ENCODE measurements at regions not wholly inside any gene's neighbourhood (a gene's known extent, or its start where the extent isn't known, plus 50 kb on each side); places are given as distances from the start of the nearest gene placed in this dataset.

DNA sequence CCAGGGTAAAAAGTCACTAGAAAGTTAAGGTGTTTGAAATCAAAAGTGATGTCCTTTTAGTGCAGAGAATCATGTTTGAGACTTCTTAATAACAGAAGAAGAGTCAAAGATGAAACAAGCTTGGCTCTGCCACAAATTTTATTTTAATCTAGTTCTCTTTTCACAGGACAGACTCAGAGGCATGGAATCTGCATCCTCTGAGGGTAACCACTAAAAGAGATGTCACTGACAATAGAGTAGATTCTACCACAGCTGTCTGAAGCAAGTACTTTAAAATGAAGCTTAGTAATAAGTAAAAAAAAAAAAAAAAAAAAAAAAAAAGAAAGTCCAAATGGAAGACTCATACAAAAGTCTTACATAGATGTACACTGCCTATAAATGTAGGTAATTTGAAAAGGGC lies 519.7 kb upstream of the PRMT6 start:
- Mint-ChIP-seq H3K36me3 (ENCODE audit: insufficient read depth) (no peaks in the 10 kb centered on the region), H3K27me3 (no peaks in the 10 kb centered on the region), H3K4me3 (ENCODE audit: low read depth) (no peak overlapping the region), H3K27ac (no peak overlapping the region), H3K9me3 (ENCODE audit: low read depth) (peaks cover 12% of the 10 kb centered on the region), H3K4me1 (ENCODE audit: low read depth) (no peaks in the 10 kb centered on the region)
- no peak for TF ChIP-seq CTCF (IDR thresholded peaks at IDR 0.05; ENCODE audit: unreplicated experiment)
- DNase-seq (ENCODE audit: low spot score, unreplicated experiment) = no peak

DNA sequence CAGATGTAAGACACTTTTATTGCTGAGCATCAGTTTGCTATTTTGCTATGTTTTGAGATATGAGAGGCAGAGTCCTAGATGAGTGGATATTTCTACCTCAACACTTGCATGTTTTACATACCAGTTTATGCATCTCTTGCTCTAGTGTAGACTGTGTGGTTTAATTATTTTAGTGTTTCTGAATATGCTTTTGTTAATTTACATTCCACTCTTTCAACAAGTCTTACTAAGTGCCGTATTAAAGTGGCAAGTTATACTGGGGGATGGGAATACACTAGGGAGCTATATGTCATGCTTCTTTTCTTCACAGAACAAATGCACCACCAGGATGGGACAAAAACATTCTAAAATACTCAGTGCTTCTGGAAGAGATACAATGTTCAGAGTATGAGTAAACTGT lies 507.7 kb upstream of the PRMT6 start:
- Mint-ChIP-seq H3K27me3 (no peaks in the 10 kb centered on the region), H3K9me3 (ENCODE audit: low read depth) (peaks cover 3% of the 10 kb centered on the region), H3K4me1 (ENCODE audit: low read depth) (no peaks in the 10 kb centered on the region), H3K27ac (no peak overlapping the region), H3K36me3 (ENCODE audit: insufficient read depth) (no peaks in the 10 kb centered on the region), H3K4me3 (ENCODE audit: low read depth) (no peak overlapping the region)
- TF ChIP-seq CTCF (IDR thresholded peaks at IDR 0.05; ENCODE audit: unreplicated experiment) = no peak
- DNase-seq (ENCODE audit: low spot score, unreplicated experiment) = no peak

DNA sequence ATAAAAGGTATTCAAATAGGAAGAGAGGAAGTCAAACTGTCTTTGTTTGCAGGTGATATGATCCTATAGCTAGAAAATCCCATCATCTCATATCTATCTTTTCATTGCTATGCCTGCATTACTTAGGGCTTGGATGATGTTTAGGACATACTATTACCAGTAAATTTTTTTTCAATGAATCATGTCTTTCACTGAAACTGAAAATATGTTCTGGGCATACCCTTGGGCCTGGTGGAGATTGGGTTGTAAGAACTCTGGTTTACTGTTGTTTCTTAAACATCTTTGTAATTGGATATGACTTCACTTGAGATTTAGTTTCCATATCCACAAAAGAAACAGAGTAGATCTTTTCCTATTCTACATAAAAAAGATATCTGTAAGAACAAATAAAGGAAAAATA lies 502.2 kb upstream of the PRMT6 start:
- Mint-ChIP-seq H3K4me3 (ENCODE audit: low read depth) (no peak overlapping the region), H3K9me3 (ENCODE audit: low read depth) (peaks cover 7% of the 10 kb centered on the region), H3K4me1 (ENCODE audit: low read depth) (no peaks in the 10 kb centered on the region), H3K36me3 (ENCODE audit: insufficient read depth) (no peaks in the 10 kb centered on the region), H3K27me3 (no peaks in the 10 kb centered on the region), H3K27ac (no peak overlapping the region)
- no peak for DNase-seq (ENCODE audit: low spot score, unreplicated experiment)
- no peak for TF ChIP-seq CTCF (IDR thresholded peaks at IDR 0.05; ENCODE audit: unreplicated experiment)

GRCh38 chr1:106555571-106555970 lies 500.9 kb upstream of the PRMT6 start:
- no peak for TF ChIP-seq CTCF (IDR thresholded peaks at IDR 0.05; ENCODE audit: unreplicated experiment)
- Mint-ChIP-seq H3K27ac (peak overlapping the region; percentile 45), H3K36me3 (ENCODE audit: insufficient read depth) (no peaks in the 10 kb centered on the region), H3K27me3 (no peaks in the 10 kb centered on the region), H3K4me1 (ENCODE audit: low read depth) (no peaks in the 10 kb centered on the region), H3K4me3 (ENCODE audit: low read depth) (no peak overlapping the region), H3K9me3 (ENCODE audit: low read depth) (peaks cover 7% of the 10 kb centered on the region)
- DNase-seq (ENCODE audit: low spot score, unreplicated experiment) = no peak

GRCh38 chr1:106564192-106564591 lies 492.3 kb upstream of the PRMT6 start:
- Mint-ChIP-seq H3K4me3 (ENCODE audit: low read depth) (no peak overlapping the region), H3K36me3 (ENCODE audit: insufficient read depth) (no peaks in the 10 kb centered on the region), H3K9me3 (ENCODE audit: low read depth) (no peaks in the 10 kb centered on the region), H3K27me3 (no peaks in the 10 kb centered on the region), H3K27ac (no peak overlapping the region), H3K4me1 (ENCODE audit: low read depth) (peaks cover 9% of the 10 kb centered on the region)
- no peak for DNase-seq (ENCODE audit: low spot score, unreplicated experiment)
- TF ChIP-seq CTCF (IDR thresholded peaks at IDR 0.05; ENCODE audit: unreplicated experiment) = no peak

Data from progenitor cell of endocrine pancreas (in vitro differentiated cells).